H1 (cell line): ENCODE measurements at regions not wholly inside any gene's neighbourhood (a gene's known extent, or its start where the extent isn't known, plus 50 kb on each side); places are given as distances from the start of the nearest gene placed in this dataset.

ENCODE experiments used
- CTCF ChIA-PET: fragments of 300-600 bp; sonication (Branson Sonifier 250); formaldehyde crosslinking; loops from one replicate; lab custom pipeline; 2021; ENCODE audit not compliant: partially characterized antibody; lab: Charles Lee
- POLR2A ChIA-PET: fragments of 300-600 bp; sonication (Branson Sonifier 250); formaldehyde crosslinking; loops from one replicate; lab custom pipeline; 2021; ENCODE audit warnings: inconsistent platforms; ENCODE audit not compliant: partially characterized antibody; lab: Charles Lee
- DNase-seq, 2 experiments: peaks; one replicate each; pipeline versions ENCODE4 v3.0.0 to v3.0.0-alpha.2; 2010 to 2022; ENCODE audit warnings: low spot score in 2 of 2, low read depth in 1 of 2, mixed read lengths in 1 of 2
- FAIRE-seq: peaks from 2 replicates; lab custom pipeline; 2011; peaks lifted over from hg19 to GRCh38; lab: Jason Lieb, UNC
- H2AFZ ChIP-seq: 2 replicates; pipeline ENCODE4 v1.8.1; 2012; ENCODE audit warnings: low read length, inconsistent platforms
- H2AK5ac ChIP-seq: 2 replicates; pipeline ENCODE4 v1.6.1; 2013; ENCODE audit warnings: low read depth, low read length
- H2BK120ac ChIP-seq: replicated peaks from 2 replicates; pipeline ENCODE3; 2013; ENCODE audit warnings: low read depth, low read length, inconsistent platforms
- H2BK12ac ChIP-seq: 2 replicates; pipeline ENCODE4 v1.6.1; 2013; ENCODE audit warnings: low read depth, low read length
- H2BK15ac ChIP-seq: 2 replicates; pipeline ENCODE4 v1.6.1; 2013; ENCODE audit warnings: low read length
- H2BK20ac ChIP-seq: 2 replicates; pipeline ENCODE4 v1.6.1; 2013; ENCODE audit warnings: low read length
- H2BK5ac ChIP-seq: 2 replicates; pipeline ENCODE4 v1.6.1; 2013; ENCODE audit warnings: low read depth, low read length
- H3K14ac ChIP-seq: 2 replicates; pipeline ENCODE4 v1.6.1; 2013; ENCODE audit warnings: inconsistent platforms; ENCODE audit not compliant: insufficient read length
- H3K18ac ChIP-seq: 2 replicates; pipeline ENCODE4 v1.6.1; 2013; ENCODE audit warnings: low read length; ENCODE audit errors: extremely low read depth
- H3K23ac ChIP-seq: 2 replicates; pipeline ENCODE4 v1.6.1; 2013; ENCODE audit warnings: inconsistent platforms; ENCODE audit not compliant: insufficient read length
- H3K23me2 ChIP-seq: 2 replicates; pipeline ENCODE4 v1.6.1; 2013; ENCODE audit warnings: low read depth, low read length
- H3K27ac ChIP-seq: 2 replicates; pipeline ENCODE4 v1.6.1; 2011; ENCODE audit warnings: low read depth, low read length, inconsistent platforms
- H3K27me3 ChIP-seq, 4 experiments: replicated peaks in 1 of 4; 1 replicate in 1 of 4; 2 replicates in 3 of 4; pipeline versions ENCODE4 v1.6.1 to v1.8.1; 2011 to 2013; ENCODE audit warnings: low read length in 3 of 4, mild to moderate bottlenecking in 3 of 4, inconsistent platforms in 2 of 4, mixed read lengths in 2 of 4, moderate library complexity in 1 of 4; ENCODE audit not compliant: control insufficient read depth in 3 of 4, insufficient read depth in 3 of 4; ENCODE audit errors: extremely low read depth in 1 of 4
- H3K36me3 ChIP-seq, 4 experiments: 2 replicates each; pipeline versions ENCODE4 v1.6.1 to v1.8.1; 2011 to 2013; ENCODE audit warnings: mild to moderate bottlenecking in 4 of 4, low read length in 3 of 4, moderate library complexity in 2 of 4, control low read depth in 1 of 4, inconsistent platforms in 1 of 4; ENCODE audit not compliant: insufficient read depth in 4 of 4, control insufficient read depth in 2 of 4
- H3K4ac ChIP-seq: replicated peaks from 2 replicates; pipeline ENCODE3; 2013; ENCODE audit warnings: low read length, low read depth, mixed read lengths, inconsistent platforms; ENCODE audit not compliant: insufficient read length
- H3K4me1 ChIP-seq, 4 experiments: replicated peaks in 1 of 4; 1 replicate in 1 of 4; 2 replicates in 3 of 4; pipeline versions ENCODE4 v1.6.1 to v1.8.1; 2011 to 2013; ENCODE audit warnings: low read length in 3 of 4, inconsistent platforms in 2 of 4, mixed read lengths in 1 of 4; ENCODE audit not compliant: insufficient read depth in 4 of 4, control insufficient read depth in 3 of 4
- H3K4me2 ChIP-seq, 2 experiments: 2 replicates each; pipeline versions ENCODE4 v1.6.1 to v1.8.1; 2011 to 2013; ENCODE audit warnings: low read depth in 2 of 2, low read length in 2 of 2, control low read depth in 1 of 2, inconsistent platforms in 1 of 2, mild to moderate bottlenecking in 1 of 2; ENCODE audit not compliant: insufficient read depth in 1 of 2
- H3K4me3 ChIP-seq, 4 experiments: fragments of 200-600, 300-600 bp in 1 of 4; sonication (generic), shearing (Covaris generic), sonication (Bioruptor Twin) in 1 of 4; 2 replicates each; pipeline versions ENCODE4 v1.5.1 to v1.8.1; 2011 to 2016; ENCODE audit warnings: low read length in 4 of 4, low read depth in 3 of 4, control low read depth in 2 of 4, inconsistent platforms in 2 of 4, mild to moderate bottlenecking in 2 of 4, mixed read lengths in 1 of 4, moderate library complexity in 1 of 4; ENCODE audit not compliant: insufficient read depth in 2 of 4; ENCODE audit errors: extremely low read depth in 1 of 4
- H3K56ac ChIP-seq: replicated peaks from 2 replicates; pipeline ENCODE3; 2013; ENCODE audit warnings: low read depth, mild to moderate bottlenecking, mixed read lengths, low read length, inconsistent platforms; ENCODE audit not compliant: insufficient read length
- H3K79me1 ChIP-seq: 2 replicates; pipeline ENCODE4 v1.6.1; 2013; ENCODE audit warnings: low read depth, low read length, control low read depth
- H3K79me2 ChIP-seq, 2 experiments: 2 replicates each; pipeline versions ENCODE4 v1.6.1 to v1.8.1; 2012 to 2013; ENCODE audit warnings: low read length in 2 of 2, mild to moderate bottlenecking in 2 of 2, inconsistent platforms in 1 of 2; ENCODE audit not compliant: insufficient read depth in 2 of 2, control insufficient read depth in 1 of 2
- H3K9ac ChIP-seq, 4 experiments: replicated peaks in 1 of 4; 1 replicate in 1 of 4; 2 replicates in 3 of 4; pipeline versions ENCODE4 v1.6.1 to v1.8.1; 2011 to 2013; ENCODE audit warnings: low read depth in 3 of 4, low read length in 3 of 4, control low read depth in 2 of 4, mild to moderate bottlenecking in 2 of 4, moderate library complexity in 2 of 4, inconsistent platforms in 1 of 4; ENCODE audit errors: extremely low read depth in 1 of 4
- H3K9me3 ChIP-seq, 2 experiments: 2 replicates each; pipeline versions ENCODE4 v1.6.1 to v1.8.1; 2012 to 2013; ENCODE audit warnings: mild to moderate bottlenecking in 2 of 2, moderate library complexity in 2 of 2, control low read depth in 1 of 2, inconsistent platforms in 1 of 2, low read depth in 1 of 2, low read length in 1 of 2, mixed read lengths in 1 of 2; ENCODE audit not compliant: insufficient read depth in 2 of 2
- H4K20me1 ChIP-seq, 2 experiments: replicated peaks in 1 of 2; 2 replicates each; pipeline versions ENCODE3 to v1.8.1; 2011 to 2013; ENCODE audit warnings: inconsistent platforms in 2 of 2, low read length in 2 of 2, mild to moderate bottlenecking in 1 of 2; ENCODE audit not compliant: insufficient read depth in 2 of 2, control insufficient read depth in 1 of 2
- H4K5ac ChIP-seq: 2 replicates; pipeline ENCODE4 v1.6.1; 2013; ENCODE audit warnings: low read length, low read depth, mixed read lengths, inconsistent platforms; ENCODE audit not compliant: insufficient read length
- H4K8ac ChIP-seq: 2 replicates; pipeline ENCODE4 v1.8.0; 2013; ENCODE audit warnings: mild to moderate bottlenecking, moderate library complexity, low read length, inconsistent platforms; ENCODE audit not compliant: insufficient read depth; ENCODE audit errors: extremely low read depth
- H4K91ac ChIP-seq: replicated peaks from 2 replicates; pipeline ENCODE3; 2013; ENCODE audit warnings: low read length, mixed read lengths, inconsistent platforms; ENCODE audit not compliant: insufficient read length
- ATF3 ChIP-seq: IDR thresholded peaks from 2 replicates; pipeline ENCODE4 v1.6.1; 2011; ENCODE audit warnings: low read depth, mild to moderate bottlenecking, low read length; ENCODE audit not compliant: insufficient read depth
- CEBPB ChIP-seq: IDR thresholded peaks from 2 replicates; pipeline ENCODE4 v1.6.1; 2012; ENCODE audit warnings: low read depth, low read length
- CREB1 ChIP-seq: IDR thresholded peaks from 2 replicates; pipeline ENCODE4 v1.6.1; 2012; ENCODE audit warnings: inconsistent platforms
- CTCF ChIP-seq, 3 experiments: IDR thresholded peaks; 1 replicate in 2 of 3; 2 replicates in 1 of 3; pipeline versions ENCODE4 v1.5.1 to v1.6.1; 2011; ENCODE audit warnings: low read length in 3 of 3, mild to moderate bottlenecking in 3 of 3, inconsistent platforms in 2 of 3, low read depth in 1 of 3, moderate library complexity in 1 of 3; ENCODE audit not compliant: insufficient read depth in 1 of 3; ENCODE audit errors: control extremely low read depth in 1 of 3
- FOSL1 ChIP-seq: IDR thresholded peaks from 2 replicates; pipeline ENCODE4 v1.6.1; 2011; ENCODE audit warnings: mild to moderate bottlenecking, low read depth, low read length, moderate library complexity; ENCODE audit not compliant: insufficient read depth
- HDAC2 ChIP-seq, 2 experiments: fragments of 300-600 bp in 1 of 2; sonication (generic) in 1 of 2; IDR thresholded peaks; 2 replicates each; pipeline ENCODE4 v1.6.1; 2011 to 2012; ENCODE audit warnings: low read depth in 2 of 2, low read length in 2 of 2, mild to moderate bottlenecking in 2 of 2, moderate library complexity in 2 of 2, borderline replicate concordance in 1 of 2, inconsistent platforms in 1 of 2
- MAFK ChIP-seq: IDR thresholded peaks from 2 replicates; pipeline ENCODE4 v1.6.1; 2012; ENCODE audit warnings: low read depth, mild to moderate bottlenecking, improper control_type of control experiment, low read length
- RAD21 ChIP-seq, 2 experiments: IDR thresholded peaks in 1 of 2; conservative IDR thresholded peaks in 1 of 2; 2 replicates each; pipeline ENCODE4 v1.6.1; 2011; ENCODE audit warnings: low read depth in 2 of 2, low read length in 2 of 2, improper control_type of control experiment in 1 of 2, inconsistent platforms in 1 of 2, mild to moderate bottlenecking in 1 of 2, moderate library complexity in 1 of 2
- SAP30 ChIP-seq: fragments of 300-600 bp; sonication (generic); IDR thresholded peaks from 2 replicates; pipeline ENCODE4 v1.7.1; 2012; ENCODE audit warnings: low read length, moderate library complexity, mild to moderate bottlenecking, inconsistent platforms; ENCODE audit not compliant: insufficient read depth, insufficient replicate concordance
- SUZ12 ChIP-seq: fragments of 200-600 bp; sonication (generic); IDR thresholded peaks from 2 replicates; pipeline ENCODE4 v1.6.1; 2012; ENCODE audit warnings: mild to moderate bottlenecking, inconsistent platforms, low read length, moderate library complexity, mixed read lengths
- YY1 ChIP-seq: IDR thresholded peaks from 2 replicates; pipeline ENCODE4 v1.6.1; 2011; ENCODE audit warnings: low read depth, mild to moderate bottlenecking, low read length
- WGBS, 2 experiments: shearing (Covaris generic) in 1 of 2; methylation state at CpG; one replicate each; pipeline versions ENCODE4 v1.1.6 to v1.1.7; 2013 to 2015; ENCODE audit warnings: low lambda C conversion rate in 2 of 2, mixed read lengths in 2 of 2, inconsistent platforms in 1 of 2, low coverage in 1 of 2, missing lambda C conversion rate in 1 of 2; ENCODE audit not compliant: insufficient replicate concordance in 2 of 2, insufficient coverage in 1 of 2, insufficient read length in 1 of 2; ENCODE audit errors: extremely low coverage in 1 of 2, missing lambda C conversion rate in 1 of 2; 5-methylcytosine and 5-hydroxymethylcytosine counted together

- Histone ChIP-seq H3K23ac (no peak overlapping the region), H4K91ac (no peak overlapping the region), H2BK5ac (no peak overlapping the region), H2AK5ac (no peak overlapping the region), H4K20me1 (no peaks in the 10 kb centered on the region), H4K5ac (no peak overlapping the region), H2BK15ac (no peak overlapping the region), H2BK12ac (no peak overlapping the region), H3K56ac (no peak overlapping the region), H3K36me3 (no peaks in the 10 kb centered on the region), H3K9ac (no peak overlapping the region), H3K18ac (no peak overlapping the region), H2BK20ac (no peak overlapping the region), H4K8ac (no peak overlapping the region), H2AFZ (no peak overlapping the region), H2BK120ac (no peak overlapping the region), H3K79me1 (no peaks in the 10 kb centered on the region), H3K4me1 (no peaks in the 10 kb centered on the region), H3K23me2 (no peaks in the 10 kb centered on the region), H3K9me3 (no peaks in the 10 kb centered on the region), H3K4me3 (no peak overlapping the region), H3K4ac (no peak overlapping the region), H3K27me3 (no peaks in the 10 kb centered on the region), H3K79me2 (no peaks in the 10 kb centered on the region), H3K14ac (no peak overlapping the region), H3K27ac (no peak overlapping the region), H3K4me2 (no peak overlapping the region)
- WGBS, 2 experiments = 84% methylated on average over 3 of the region's 3 CpGs; no CpG with 5 or more reads in 1 of the 2 experiments
- CTCF ChIA-PET = interaction anchor here (0.6 to 1.0 kb wide), 2 partner anchors 8 to 69 kb away, joined by 4 to 7 read pairs; no protein-coding TSS in a partner anchor
- DNase-seq = no peak
- POLR2A ChIA-PET = no interaction called here
- no peak for FAIRE-seq
- TF ChIP-seq HDAC2 (IDR thresholded peaks at IDR 0.05; ENCODE audit: borderline replicate concordance in 1 of 2, low read depth in 2 of 2, low read length in 2 of 2) (no peak), SUZ12 (no peak), CTCF (IDR thresholded peaks at IDR 0.05; ENCODE audit: control extremely low read depth in 1 of 3, insufficient read depth in 1 of 3, low read depth in 1 of 3, low read length in 3 of 3) (no peak), RAD21 (IDR thresholded peaks at IDR 0.05 in 1 of 2, conservative IDR thresholded peaks at IDR 0.05 in 1 of 2; ENCODE audit: low read depth in 2 of 2, low read length in 2 of 2) (no peak), YY1 (no peak), FOSL1 (no peak), MAFK (no peak), CEBPB (no peak), ATF3 (no peak), SAP30 (no peak), CREB1 (no peak)
Measured at GRCh38 chr14:35221462-35221861, 70.7 kb upstream of the PSMA6 start.
